Stomach (tissue), 8 donors: ENCODE measurements at regions not wholly inside any gene's neighbourhood (a gene's known extent, or its start where the extent isn't known, plus 50 kb on each side); places are given as distances from the start of the nearest gene placed in this dataset.
"Not testable (repeated sequence)": the region's sequence is repeated elsewhere in the genome, so short reads cannot be mapped to it uniquely, and the experiment has no call there.

Experiments used
- DNase-seq, 2 donors: peaks; one replicate each; pipeline versions ENCODE4 v3.0.0 to v3.0.0-alpha.2; 2013 to 2019
- H3K27ac ChIP-seq, 5 donors: fragments of 200-600 bp in 4 of 5; sonication (generic) in 4 of 5; one replicate each; pipeline ENCODE4 v1.5.1; 2013 to 2019; ENCODE audit warnings: mild to moderate bottlenecking in 1 of 5, moderate library complexity in 1 of 5
- H3K27me3 ChIP-seq, 3 donors: fragments of 200-600 bp; sonication (generic); one replicate each; pipeline ENCODE4 v1.5.1; 2017 to 2019; ENCODE audit warnings: mixed run types in 1 of 3
- H3K36me3 ChIP-seq, 4 donors: fragments of 200-600 bp; sonication (generic); 1 replicate in 3 of 4; 2 replicates in 1 of 4; pipeline ENCODE4 v1.5.1; 2016 to 2019
- H3K4me1 ChIP-seq, 4 donors: fragments of 200-600 bp; sonication (generic); one replicate each; pipeline ENCODE4 v1.5.1; 2016 to 2019
- H3K4me3 ChIP-seq, 4 donors: fragments of 200-600 bp; sonication (generic) in 3 of 4; one replicate each; pipeline ENCODE4 v1.5.1; 2016 to 2019; ENCODE audit warnings: mild to moderate bottlenecking in 1 of 4
- H3K9me3 ChIP-seq, 4 donors: fragments of 200-600 bp; sonication (generic); one replicate each; pipeline ENCODE4 v1.5.1; 2016 to 2019
- EP300 ChIP-seq: sonication (generic); formaldehyde crosslinking; IDR thresholded peaks from one replicate; pipeline ENCODE4 v1.6.1; 2017; ENCODE audit warnings: antibody characterized with exemption
- POLR2A ChIP-seq, 4 donors: fragments of 450-650 bp; IDR thresholded peaks; one replicate each; pipeline ENCODE4 v1.6.1; 2016; ENCODE audit warnings: antibody characterized with exemption in 4 of 4, control low read depth in 2 of 4, mild to moderate bottlenecking in 1 of 4, moderate library complexity in 1 of 4
- POLR2AphosphoS5 ChIP-seq, 3 donors: sonication (generic); formaldehyde crosslinking; IDR thresholded peaks; one replicate each; pipeline ENCODE4 v1.6.1; 2016; ENCODE audit warnings: antibody characterized with exemption in 3 of 3
- WGBS, 5 donors: extraction: QIAGEN DNeasy Blood & Tissue Kit in 3 of 5; methylation state at CpG; one replicate each; pipeline versions ENCODE4 v1.1.5 to v1.1.7; 2013 to 2018; 5-methylcytosine and 5-hydroxymethylcytosine counted together
- intact Hi-C: fragments of 100-400 bp; cut with DNase I; formaldehyde crosslinking; loops from one replicate; pipeline ENCODE4 v1.15.1; 2023; ENCODE audit warnings: low total_unique reads
- TF ChIP-seq, protein P1 (sequence below), 7 experiments: fragments of 450-650 bp in 4 of 7; fragments of 200-600 bp in 3 of 7; sonication (generic) in 3 of 7; IDR thresholded peaks; one replicate each; pipeline ENCODE4 v1.5.1; 2016 to 2019; ENCODE audit warnings: antibody characterized with exemption in 7 of 7, control low read depth in 2 of 7, mild to moderate bottlenecking in 1 of 7
- donor health status: healthy with polysubstance abuse.
- donor health status: Bipolar disorder and iron deficiency.
- donor health status: healthy.

DNA sequence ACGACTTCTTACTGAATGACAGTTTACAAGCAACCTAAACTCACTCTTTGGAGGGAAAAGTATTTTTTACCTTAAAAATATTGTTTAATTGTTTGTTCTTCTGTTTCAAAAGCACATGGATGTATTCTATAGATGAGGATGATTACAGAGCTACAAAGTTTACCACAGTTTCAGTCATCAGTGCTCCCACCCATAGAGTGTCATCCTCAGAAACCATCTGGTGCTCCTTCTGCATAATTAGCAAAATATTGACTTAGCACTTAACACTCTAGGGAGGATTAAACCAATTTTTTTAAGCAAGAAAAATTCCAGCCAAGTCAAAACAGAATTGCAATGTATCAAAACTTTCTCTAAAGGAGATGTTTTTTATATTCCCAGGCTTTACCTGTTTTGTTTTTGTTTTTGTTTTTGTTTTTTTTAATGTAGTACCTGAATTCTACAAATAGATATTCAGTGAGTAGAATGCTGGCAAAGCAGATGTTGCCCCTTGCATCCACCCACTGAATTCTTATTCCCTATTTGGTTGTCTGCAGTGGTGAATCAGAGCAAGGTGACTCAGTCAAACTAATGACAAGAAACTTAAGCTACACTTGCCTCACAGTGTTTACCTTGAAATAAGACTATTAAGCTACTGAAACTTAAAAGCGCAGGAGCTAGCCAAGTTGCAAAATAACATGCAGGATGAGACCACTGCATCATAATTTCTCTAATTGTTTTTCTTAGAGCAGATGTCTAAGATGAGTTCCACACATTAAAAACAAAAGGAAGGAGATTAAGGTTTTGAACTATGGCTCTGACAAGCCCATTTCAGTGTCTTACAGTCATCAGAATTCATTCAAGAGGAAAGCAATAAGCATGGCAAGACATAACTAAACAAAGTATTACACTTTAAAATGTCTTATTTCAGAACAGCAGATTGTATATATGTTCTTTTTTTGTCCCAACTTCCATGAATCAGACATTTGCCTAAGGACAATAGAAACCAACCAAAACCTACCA is 155.1 kb upstream of the SOX6 start:
- H3K4me1 ChIP-seq, result no peaks in the 10 kb centered on the region
- intact Hi-C loops, result no loop called here
- TF ChIP-seq POLR2AphosphoS5 (IDR thresholded peaks at IDR 0.05) (no peak), POLR2A (IDR thresholded peaks at IDR 0.05) (no peak), EP300 (no peak)
- TF ChIP-seq, protein P1, sequence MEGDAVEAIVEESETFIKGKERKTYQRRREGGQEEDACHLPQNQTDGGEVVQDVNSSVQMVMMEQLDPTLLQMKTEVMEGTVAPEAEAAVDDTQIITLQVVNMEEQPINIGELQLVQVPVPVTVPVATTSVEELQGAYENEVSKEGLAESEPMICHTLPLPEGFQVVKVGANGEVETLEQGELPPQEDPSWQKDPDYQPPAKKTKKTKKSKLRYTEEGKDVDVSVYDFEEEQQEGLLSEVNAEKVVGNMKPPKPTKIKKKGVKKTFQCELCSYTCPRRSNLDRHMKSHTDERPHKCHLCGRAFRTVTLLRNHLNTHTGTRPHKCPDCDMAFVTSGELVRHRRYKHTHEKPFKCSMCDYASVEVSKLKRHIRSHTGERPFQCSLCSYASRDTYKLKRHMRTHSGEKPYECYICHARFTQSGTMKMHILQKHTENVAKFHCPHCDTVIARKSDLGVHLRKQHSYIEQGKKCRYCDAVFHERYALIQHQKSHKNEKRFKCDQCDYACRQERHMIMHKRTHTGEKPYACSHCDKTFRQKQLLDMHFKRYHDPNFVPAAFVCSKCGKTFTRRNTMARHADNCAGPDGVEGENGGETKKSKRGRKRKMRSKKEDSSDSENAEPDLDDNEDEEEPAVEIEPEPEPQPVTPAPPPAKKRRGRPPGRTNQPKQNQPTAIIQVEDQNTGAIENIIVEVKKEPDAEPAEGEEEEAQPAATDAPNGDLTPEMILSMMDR (IDR thresholded peaks at IDR 0.05), result no peak
- DNase-seq, result no peak
- H3K4me3 ChIP-seq, result no peak overlapping the region
- H3K36me3 ChIP-seq, result no peaks in the 10 kb centered on the region
- no peaks in the 10 kb centered on the region for H3K27me3 ChIP-seq
- H3K9me3 ChIP-seq, result peaks cover 0 to 6% (median 0%) of the 10 kb centered on the region in 4 donors
- H3K27ac ChIP-seq, result peak overlapping the region in 1 of 5 donors; percentile 22
- 79 to 87% (median 85%) methylated on average over 2 of the region's 2 CpGs for WGBS, 5 donors

DNA sequence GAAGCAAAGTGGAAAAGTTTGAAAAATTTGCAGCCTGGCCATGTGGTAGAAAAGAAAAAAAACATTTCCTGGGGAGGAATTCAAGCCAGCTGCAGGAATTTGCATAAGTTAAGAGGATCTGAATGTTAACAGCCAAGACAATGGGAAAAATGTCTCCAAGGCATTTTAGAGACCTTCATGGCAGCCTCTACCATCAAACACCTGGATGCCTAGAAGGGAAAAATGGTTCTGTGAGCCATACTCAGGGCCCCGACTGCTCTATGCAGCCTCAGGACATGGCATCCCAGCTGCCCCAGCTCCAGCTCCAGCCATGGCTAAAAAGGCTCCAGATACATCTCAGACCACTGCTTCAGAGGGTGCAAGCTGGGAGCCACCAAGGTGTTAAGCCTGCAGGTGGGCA is 149.1 kb upstream of the SOX6 start:
- intact Hi-C loops, result no loop called here
- TF ChIP-seq POLR2A (IDR thresholded peaks at IDR 0.05) (no peak), EP300 (no peak), POLR2AphosphoS5 (IDR thresholded peaks at IDR 0.05) (no peak)
- TF ChIP-seq, protein P1 (IDR thresholded peaks at IDR 0.05), result no peak
- 58 to 100% (median 80%) methylated on average over 1 of the region's 1 CpG for WGBS, 5 donors

DNA sequence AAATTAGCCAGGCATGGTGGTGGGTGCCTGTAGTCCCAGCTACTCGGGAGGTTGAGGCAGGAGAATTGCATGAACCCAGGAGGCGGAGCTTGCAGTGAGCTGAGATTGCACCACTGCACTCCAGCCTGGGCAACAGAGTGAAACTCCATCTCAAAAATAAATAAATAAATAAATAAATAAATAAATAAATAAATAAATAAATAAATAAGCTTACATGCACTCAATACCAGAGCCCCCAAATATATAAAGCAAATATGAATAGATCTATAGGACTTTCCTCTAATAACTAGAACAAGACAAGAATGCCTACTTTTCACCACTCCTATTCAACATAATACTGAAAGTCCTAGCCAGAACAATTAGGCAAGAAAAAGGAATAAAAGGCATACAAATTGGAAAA is 147.5 kb upstream of the SOX6 start:
- WGBS, 5 donors, result 83 to 100% (median 96%) methylated on average over 2 of the region's 2 CpGs

More for the DNA sequence above, 149.1 kb upstream of the SOX6 start:
- no peaks in the 10 kb centered on the region for H3K4me1 ChIP-seq
- H3K9me3 ChIP-seq, result peaks cover 0 to 34% (median 22%) of the 10 kb centered on the region in 4 donors
- H3K36me3 ChIP-seq, result no peaks in the 10 kb centered on the region
- H3K4me3 ChIP-seq, result no peak overlapping the region
- no peaks in the 10 kb centered on the region for H3K27me3 ChIP-seq
- H3K27ac ChIP-seq, result no peak overlapping the region
- DNase-seq, result no peak

DNA sequence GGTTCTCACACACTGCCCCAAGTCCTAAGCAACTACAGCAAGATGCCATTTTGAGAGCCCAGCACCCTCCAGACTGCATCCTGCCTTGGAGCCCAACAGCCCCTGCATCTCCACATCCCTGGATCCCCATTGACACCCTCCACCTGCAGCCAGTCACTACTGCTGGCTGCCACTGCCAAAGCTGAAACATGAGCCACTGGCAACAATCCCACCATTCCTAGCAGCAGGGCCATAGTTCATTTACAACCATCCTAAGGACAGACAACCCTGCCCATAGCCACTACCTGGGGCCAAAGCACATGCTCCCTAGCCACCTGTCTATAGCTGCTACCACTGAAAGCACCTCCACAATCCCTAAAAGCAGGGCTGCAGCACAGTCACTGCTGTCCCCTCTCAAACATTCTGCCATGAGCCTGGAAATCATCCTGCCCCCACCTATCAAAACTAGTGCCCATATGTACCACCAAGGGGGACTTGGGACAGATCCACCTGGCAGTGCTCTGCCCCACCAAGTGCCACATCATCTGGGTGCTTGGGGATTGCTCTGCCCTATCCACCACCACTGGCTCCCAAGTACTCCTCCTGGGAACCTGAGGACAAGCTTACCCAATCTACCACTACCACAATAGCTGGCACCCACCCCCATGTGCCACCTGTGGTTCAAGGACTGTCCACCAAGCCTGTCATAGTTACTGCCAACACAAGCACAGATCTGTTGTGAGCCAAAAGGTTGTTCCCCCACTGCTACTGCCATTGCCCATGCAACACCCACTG is 138.8 kb upstream of the SOX6 start:
- Histone ChIP-seq H3K27me3 (no peaks in the 10 kb centered on the region), H3K4me1 (no peaks in the 10 kb centered on the region), H3K36me3 (no peaks in the 10 kb centered on the region), H3K27ac (no peak overlapping the region), H3K9me3 (no peaks in the 10 kb centered on the region), H3K4me3 (no peak overlapping the region)
- TF ChIP-seq, protein P1 (IDR thresholded peaks at IDR 0.05), result no peak
- TF ChIP-seq EP300 (no peak), POLR2AphosphoS5 (IDR thresholded peaks at IDR 0.05) (no peak), POLR2A (IDR thresholded peaks at IDR 0.05) (no peak)
- no peak for DNase-seq
- intact Hi-C loops, result no loop called here

More for the DNA sequence above, 147.5 kb upstream of the SOX6 start:
- H3K4me1 ChIP-seq, H3K27ac ChIP-seq, H3K36me3 ChIP-seq, H3K27me3 ChIP-seq, intact Hi-C loops, H3K4me3 ChIP-seq, DNase-seq: not testable (repeated sequence)
- peaks cover 0 to 34% (median 22%) of the 10 kb centered on the region in 4 donors for H3K9me3 ChIP-seq
